ENCODE measurements at regions not wholly inside any gene's neighbourhood (a gene's known extent, or its start where the extent isn't known, plus 50 kb on each side); places are given as distances from the start of the nearest gene placed in this dataset.
"Not testable (repeated sequence)": the region's sequence is repeated elsewhere in the genome, so short reads cannot be mapped to it uniquely, and the experiment has no call there.

DNA sequence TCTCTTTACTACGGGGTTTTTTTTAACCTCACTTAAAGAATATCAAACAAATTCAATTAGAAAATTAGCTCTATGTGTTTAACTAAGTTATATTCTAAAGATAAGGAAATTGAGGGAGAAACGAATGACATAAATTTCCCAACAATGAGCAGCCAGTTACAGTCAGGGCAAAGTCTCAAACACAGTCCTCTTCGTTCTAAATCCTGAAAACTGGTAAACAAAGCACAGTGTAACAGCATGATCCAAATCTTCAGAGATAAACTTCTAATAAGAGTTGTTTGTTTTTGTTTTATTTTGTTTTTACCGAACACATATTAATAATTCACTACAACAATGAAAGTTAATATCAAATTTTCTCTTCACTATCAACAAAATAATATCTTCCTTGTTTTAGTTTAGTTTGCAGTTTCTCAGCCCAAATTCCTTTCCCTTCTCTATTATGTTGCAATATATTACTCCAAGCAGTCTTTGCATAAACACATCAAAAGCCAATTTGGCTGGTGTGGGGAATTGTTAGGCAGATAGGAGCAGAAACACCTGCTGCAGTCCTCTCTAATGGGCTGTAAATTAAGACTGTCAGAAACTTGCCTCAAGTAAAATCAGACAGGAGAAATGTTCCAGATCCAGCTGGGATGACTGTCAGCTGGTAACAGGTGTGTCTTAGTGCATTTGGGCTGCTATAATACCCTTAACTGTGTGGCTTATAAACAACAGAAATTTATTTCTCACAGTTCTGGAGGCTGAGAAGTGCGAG, 106.5 kb upstream of the SGCG start:
- DNase-seq (ENCODE audit: low spot score in 2 of 2), result no peak
- Mint-ChIP-seq H3K4me1 (no peaks in the 10 kb centered on the region), H3K4me3 (no peak overlapping the region), H3K36me3 (no peaks in the 10 kb centered on the region), H3K9me3 (no peaks in the 10 kb centered on the region), H3K27ac (no peak overlapping the region)
- no peak for ATAC-seq

DNA sequence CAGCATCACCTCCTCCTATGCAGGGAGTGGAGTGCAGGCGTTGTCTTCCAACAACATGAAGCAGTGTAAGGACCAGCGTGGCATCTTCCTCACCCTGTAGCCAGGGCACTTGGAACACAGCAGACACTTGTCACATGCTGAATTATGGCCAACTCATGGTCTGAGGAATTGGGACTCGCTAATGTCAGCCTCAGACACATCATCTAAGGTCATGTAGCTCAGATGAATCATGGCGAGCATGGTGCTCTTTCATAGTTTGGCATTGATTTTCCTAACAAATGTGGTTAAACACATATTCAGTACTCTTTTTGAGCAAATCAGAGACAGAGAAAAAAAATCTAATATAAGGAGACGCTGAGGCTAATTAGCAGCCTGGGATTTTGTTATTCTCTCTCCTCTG, 99.6 kb upstream of the SGCG start:
- Mint-ChIP-seq H3K4me1 (no peaks in the 10 kb centered on the region), H3K27ac (no peak overlapping the region), H3K4me3 (no peak overlapping the region), H3K9me3 (no peaks in the 10 kb centered on the region), H3K36me3 (no peaks in the 10 kb centered on the region)
- DNase-seq (ENCODE audit: low spot score in 2 of 2), result no peak
- no peak for ATAC-seq

DNA sequence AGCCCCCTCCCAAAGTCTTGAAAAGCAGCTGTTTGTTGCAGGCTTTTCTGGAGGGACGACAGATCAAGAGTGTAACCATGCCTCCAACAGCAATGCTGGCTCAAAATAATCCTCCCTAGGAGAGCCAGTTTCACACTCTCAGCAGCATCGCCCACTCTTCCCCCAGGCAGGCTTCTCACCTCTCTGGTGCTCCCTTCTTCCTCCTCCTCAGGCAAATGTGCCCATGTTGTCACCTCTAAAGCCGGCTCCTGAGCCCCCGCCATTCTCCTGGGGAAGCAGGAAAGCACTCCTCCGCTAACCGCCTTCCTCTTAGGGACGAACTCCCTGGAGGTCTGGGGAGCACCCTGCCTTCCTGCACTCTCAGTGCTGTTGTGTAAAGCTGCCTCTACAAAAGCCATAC, 98.9 kb upstream of the SGCG start:
- Mint-ChIP-seq H3K4me3 (no peak overlapping the region), H3K27ac (no peak overlapping the region), H3K4me1 (no peaks in the 10 kb centered on the region), H3K36me3 (no peaks in the 10 kb centered on the region), H3K9me3 (no peaks in the 10 kb centered on the region)
- ATAC-seq, result no peak
- DNase-seq (ENCODE audit: low spot score in 2 of 2), result no peak

DNA sequence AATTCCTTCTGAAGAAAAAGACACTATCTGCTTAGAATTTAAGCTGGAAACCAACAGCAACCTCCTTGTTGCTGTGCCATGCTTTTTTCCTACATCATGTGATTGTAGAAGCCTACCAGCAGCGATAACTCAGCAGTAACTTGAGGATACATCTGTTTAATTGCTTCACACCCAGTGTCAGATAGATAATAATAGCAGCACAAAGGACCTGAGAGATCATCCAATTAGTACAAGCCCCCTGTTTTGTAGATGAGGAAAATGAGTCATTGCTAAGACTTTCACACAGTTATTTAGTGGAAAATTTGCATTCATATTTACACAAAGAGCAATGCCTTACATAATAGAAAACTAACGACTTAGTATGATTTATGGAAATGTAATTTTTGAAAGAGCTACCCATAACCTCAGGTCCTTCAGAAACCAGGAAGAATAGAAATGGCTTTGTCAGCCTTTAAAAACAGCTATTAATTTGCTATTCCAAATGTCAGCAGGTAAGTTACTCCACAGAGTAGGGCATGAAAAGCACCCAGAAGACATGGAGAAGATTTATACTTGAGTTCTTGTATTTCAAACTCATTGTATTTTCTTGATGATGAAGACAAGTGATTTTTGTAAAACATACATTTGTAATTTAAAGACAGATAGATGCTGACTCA, 93.7 kb upstream of the SGCG start:
- Mint-ChIP-seq H3K4me1 (no peaks in the 10 kb centered on the region), H3K36me3 (no peaks in the 10 kb centered on the region), H3K4me3 (no peak overlapping the region)

DNA sequence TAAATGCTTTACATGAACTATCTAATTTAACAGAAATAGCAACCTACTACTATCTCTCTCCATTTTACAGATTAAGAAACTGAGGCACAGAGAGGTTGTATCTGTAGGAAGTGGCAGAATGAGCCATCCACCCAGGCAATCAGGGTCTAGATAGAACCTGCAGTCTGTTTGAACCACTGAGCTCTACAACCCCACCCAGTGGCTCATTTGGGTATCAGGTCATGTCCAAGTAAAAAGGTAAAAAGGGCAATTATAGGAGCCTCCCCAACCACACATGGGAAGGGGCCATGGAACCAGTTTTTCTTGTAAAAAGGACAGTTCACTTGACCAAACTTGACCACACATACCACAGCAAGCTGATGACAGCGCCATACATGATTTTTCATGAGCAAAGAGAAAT, 92.9 kb upstream of the SGCG start:
- Mint-ChIP-seq H3K4me1 (no peaks in the 10 kb centered on the region), H3K4me3 (no peak overlapping the region), H3K27ac (no peak overlapping the region), H3K9me3 (no peaks in the 10 kb centered on the region), H3K36me3 (no peaks in the 10 kb centered on the region)
- ATAC-seq (no peak), DNase-seq (ENCODE audit: low spot score in 2 of 2) (no peak)

More for the DNA sequence above, 93.7 kb upstream of the SGCG start:
- ATAC-seq (no peak), DNase-seq (ENCODE audit: low spot score in 2 of 2) (no peak)
- Mint-ChIP-seq H3K27ac (no peak overlapping the region), H3K9me3 (no peaks in the 10 kb centered on the region)

DNA sequence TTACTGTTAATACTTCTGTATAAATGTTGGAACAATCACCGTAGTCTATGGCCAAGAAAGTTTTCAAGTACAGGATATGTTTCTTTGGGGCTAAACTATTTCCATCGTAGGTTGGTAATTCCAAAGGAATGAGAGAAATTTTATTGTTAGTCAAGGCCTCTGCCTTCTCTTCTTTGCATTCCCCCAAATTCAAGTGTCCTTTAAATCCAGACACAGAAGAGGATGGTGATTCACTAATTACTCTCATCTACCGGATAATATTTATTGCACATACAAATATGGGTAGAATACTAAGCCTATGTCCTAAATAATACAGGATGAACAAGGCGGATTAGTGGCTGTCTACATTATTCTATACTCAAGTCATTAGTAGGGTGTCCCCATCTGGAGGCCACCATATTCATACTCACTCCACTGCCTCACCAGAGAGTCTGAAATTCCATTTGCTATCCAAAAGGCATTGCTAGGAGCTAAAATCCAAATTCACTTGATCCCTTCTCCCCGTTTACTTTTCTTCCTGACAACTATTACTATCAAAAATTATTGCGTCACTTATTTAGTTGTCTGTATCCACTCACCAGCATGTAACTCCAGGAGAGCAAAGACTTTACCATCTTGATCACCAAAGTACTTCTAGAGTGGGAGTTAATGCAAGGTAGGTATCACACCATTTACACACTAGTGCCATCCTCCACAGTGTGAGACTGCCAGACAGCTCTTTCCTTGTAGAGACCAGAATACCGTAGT, 82.4 kb upstream of the SGCG start:
- H3K9me3 Mint-ChIP-seq, result no peaks in the 10 kb centered on the region
- ATAC-seq, result no peak

DNA sequence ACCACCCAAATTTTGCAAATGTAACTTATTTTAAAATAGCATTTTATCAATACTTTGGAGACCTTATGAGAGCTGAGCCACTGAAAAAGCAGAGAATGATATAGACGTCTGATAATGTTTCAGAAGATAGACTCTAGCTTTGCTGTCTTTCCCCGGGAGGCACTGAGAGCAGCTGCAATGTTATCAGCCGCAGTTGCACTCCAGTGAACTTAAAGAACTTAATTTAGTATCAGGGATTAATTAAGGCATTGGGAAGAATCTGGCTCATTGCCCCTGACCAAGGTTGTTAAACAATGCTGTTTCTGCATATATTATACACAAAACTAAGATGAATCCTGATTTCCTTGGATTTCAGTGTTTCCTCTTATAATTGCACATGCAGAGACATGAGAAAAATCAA, 75.7 kb upstream of the SGCG start:
- Mint-ChIP-seq H3K36me3 (no peaks in the 10 kb centered on the region), H3K4me3 (no peak overlapping the region), H3K27ac (no peak overlapping the region), H3K9me3 (no peaks in the 10 kb centered on the region), H3K4me1 (no peaks in the 10 kb centered on the region)
- DNase-seq (ENCODE audit: low spot score in 2 of 2), result no peak
- no peak for ATAC-seq

More for the DNA sequence above, 82.4 kb upstream of the SGCG start:
- Mint-ChIP-seq H3K4me1 (no peaks in the 10 kb centered on the region), H3K27ac (no peak overlapping the region), H3K4me3 (no peak overlapping the region), H3K36me3 (no peaks in the 10 kb centered on the region)
- no peak for DNase-seq (ENCODE audit: low spot score in 2 of 2)

DNA sequence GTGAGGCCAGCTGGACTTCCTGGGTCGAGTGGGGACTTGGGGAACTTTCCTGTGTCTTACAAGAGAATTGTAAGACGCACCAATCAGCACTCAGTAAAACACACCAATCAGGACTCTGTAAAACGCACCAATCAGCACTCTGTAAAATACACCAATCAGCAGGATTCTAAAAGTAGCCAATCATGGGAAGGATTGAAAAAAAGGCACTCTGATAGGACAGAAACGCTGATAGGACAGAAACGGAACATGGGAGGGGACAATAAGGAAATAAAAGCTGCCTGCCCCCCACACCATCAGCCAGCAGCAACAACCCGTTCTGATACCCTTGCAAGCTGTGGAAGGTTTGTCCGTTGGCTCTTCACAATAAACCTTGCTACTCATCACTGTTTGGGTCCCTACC, 73.1 kb upstream of the SGCG start:
- DNase-seq (ENCODE audit: low spot score in 2 of 2) (no peak), ATAC-seq (no peak)
- Mint-ChIP-seq H3K27ac (no peak overlapping the region), H3K4me3 (no peak overlapping the region), H3K9me3 (no peaks in the 10 kb centered on the region), H3K4me1 (no peaks in the 10 kb centered on the region), H3K36me3 (no peaks in the 10 kb centered on the region)

DNA sequence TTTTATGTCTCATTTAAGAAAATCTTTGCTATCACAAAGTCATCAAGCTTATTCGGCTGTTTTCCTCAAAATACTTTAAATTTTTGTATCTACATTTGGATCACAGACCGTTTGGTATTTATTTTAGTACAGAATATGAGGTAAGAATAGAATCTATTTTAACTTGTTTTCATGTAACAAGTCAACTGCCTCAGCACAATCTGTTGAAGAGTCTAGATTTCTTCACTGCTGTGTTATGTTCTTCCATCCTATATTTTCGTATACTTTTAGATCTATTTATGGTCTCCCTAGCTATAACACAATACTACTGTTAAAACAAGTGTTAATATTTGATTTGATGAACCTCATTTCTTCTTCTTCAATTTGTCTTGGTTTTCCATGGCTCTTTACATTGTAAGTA, 61.6 kb upstream of the SGCG start:
- no peak for ATAC-seq

DNA sequence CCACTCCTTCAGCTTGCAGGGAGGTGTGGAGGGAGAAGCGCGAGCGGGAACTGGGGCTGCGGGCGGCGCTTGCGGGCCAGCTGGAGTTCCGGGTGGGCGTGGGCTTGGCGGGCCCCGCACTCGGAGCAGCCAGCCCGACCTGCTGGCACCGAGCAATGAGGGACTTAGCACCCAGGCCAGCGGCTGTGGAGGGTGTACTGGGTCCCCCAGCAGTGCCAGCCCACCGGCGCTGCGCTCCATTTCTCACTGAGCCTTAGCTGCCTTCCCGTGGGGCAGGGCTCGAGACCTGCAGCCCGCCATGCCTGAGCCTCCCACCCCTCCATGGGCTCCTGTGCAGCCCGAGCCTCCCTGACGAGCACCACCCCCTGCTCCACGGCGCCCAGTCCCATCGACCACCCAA, 53.2 kb upstream of the SGCG start:
- H3K27ac Mint-ChIP-seq; ATAC-seq; H3K4me3 Mint-ChIP-seq; H3K9me3 Mint-ChIP-seq; H3K36me3 Mint-ChIP-seq; H3K4me1 Mint-ChIP-seq; DNase-seq (ENCODE audit: low spot score in 2 of 2): not testable (repeated sequence)

More for the DNA sequence above, 61.6 kb upstream of the SGCG start:
- no peaks in the 10 kb centered on the region for H3K36me3 Mint-ChIP-seq
- no peak overlapping the region for H3K27ac Mint-ChIP-seq
- no peak for DNase-seq (ENCODE audit: low spot score in 2 of 2)
- H3K9me3 Mint-ChIP-seq, result no peaks in the 10 kb centered on the region
- H3K4me1 Mint-ChIP-seq, result no peaks in the 10 kb centered on the region
- no peak overlapping the region for H3K4me3 Mint-ChIP-seq

DNA sequence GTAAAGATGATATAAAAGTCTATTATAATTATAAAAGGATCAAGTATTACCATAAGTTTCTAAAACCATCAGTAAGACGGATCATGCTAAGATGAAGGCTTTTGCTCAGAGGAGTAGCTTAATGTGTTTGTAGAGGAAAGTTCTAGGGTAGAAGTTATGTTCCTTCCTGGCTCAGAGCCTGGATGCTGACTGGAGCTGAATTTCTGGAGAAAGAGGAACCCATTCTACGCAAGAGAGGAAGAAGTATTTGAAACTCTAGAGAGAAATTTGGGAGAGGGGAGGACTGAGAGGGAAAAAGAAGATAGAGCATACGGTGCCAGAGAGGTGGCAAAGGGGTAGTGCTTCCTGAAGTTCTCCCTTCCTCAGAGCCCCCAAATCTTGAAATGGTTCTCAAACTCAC, 51.4 kb upstream of the SGCG start:
- no peaks in the 10 kb centered on the region for H3K36me3 Mint-ChIP-seq
- no peak for ATAC-seq
- no peak for DNase-seq (ENCODE audit: low spot score in 2 of 2)
- no peak overlapping the region for H3K27ac Mint-ChIP-seq
- H3K9me3 Mint-ChIP-seq, result no peaks in the 10 kb centered on the region
- no peak overlapping the region for H3K4me3 Mint-ChIP-seq
- no peaks in the 10 kb centered on the region for H3K4me1 Mint-ChIP-seq

Data from stimulated activated effector memory CD8-positive, alpha-beta T cell treated with anti-CD3 and anti-CD28 coated beads, Interleukin-12 subunit alpha, Interleukin-12 subunit beta, amount 100 ng/mL, for 72 hours (primary cell).